Endothelial cell of umbilical vein (primary cell): ENCODE measurements at regions not wholly inside any gene's neighbourhood (a gene's known extent, or its start where the extent isn't known, plus 50 kb on each side); places are given as distances from the start of the nearest gene placed in this dataset.

Source experiments
- BruUV-seq: library from RNA; stranded (reverse); fragments of 400-500 nt; replicated peaks from 2 replicates; lab custom pipeline; 2021; lab: Mats Ljungman, UMichigan
- CTCF ChIA-PET: fragments of 300-600, 350-600 bp; sonication (Branson Sonifier 250); formaldehyde crosslinking; loops from one replicate; lab custom pipeline; 2021; ENCODE audit warnings: antibody characterized with exemption, inconsistent platforms; lab: Charles Lee
- POLR2A ChIA-PET: fragments of 300-600, 350-600 bp; sonication (Branson Sonifier 250); formaldehyde crosslinking; loops from one replicate; lab custom pipeline; 2021; ENCODE audit warnings: antibody characterized with exemption, inconsistent platforms; lab: Charles Lee
- DNase-seq: peaks from one replicate; pipeline ENCODE4 v3.0.0-alpha.2; 2011; ENCODE audit warnings: low read depth, low spot score
- FAIRE-seq: peaks from 2 replicates; lab custom pipeline; 2011; peaks lifted over from hg19 to GRCh38; lab: Jason Lieb, UNC
- H2AFZ ChIP-seq: 2 replicates; pipeline ENCODE4 v1.6.0; 2012; ENCODE audit warnings: low read depth, low read length, control low read depth, inconsistent platforms
- H3K27ac ChIP-seq: 2 replicates; pipeline ENCODE4 v1.5.1; 2011; ENCODE audit warnings: low read depth, mild to moderate bottlenecking, control low read depth, low read length, moderate library complexity; ENCODE audit not compliant: insufficient read depth
- H3K27me3 ChIP-seq, 2 experiments: 2 replicates each; pipeline versions ENCODE4 v1.6.0 to v1.6.1; 2011; ENCODE audit warnings: low read length in 2 of 2, mixed read lengths in 1 of 2; ENCODE audit not compliant: control insufficient read depth in 2 of 2, insufficient read depth in 2 of 2
- H3K36me3 ChIP-seq, 2 experiments: 2 replicates in 1 of 2; 3 replicates in 1 of 2; pipeline ENCODE4 v1.5.1; 2011; ENCODE audit warnings: low read length in 2 of 2, mild to moderate bottlenecking in 1 of 2, moderate library complexity in 1 of 2; ENCODE audit not compliant: control insufficient read depth in 2 of 2, insufficient read depth in 2 of 2; ENCODE audit errors: extremely low read depth in 1 of 2
- H3K4me1 ChIP-seq: 3 replicates; pipeline ENCODE4 v1.5.1; 2011; ENCODE audit warnings: mild to moderate bottlenecking, low read length; ENCODE audit not compliant: control insufficient read depth, insufficient read depth; ENCODE audit errors: extremely low read depth
- H3K4me2 ChIP-seq: 2 replicates; pipeline ENCODE4 v1.6.1; 2011; ENCODE audit warnings: low read length, control low read depth, mixed read lengths; ENCODE audit not compliant: insufficient read depth
- H3K4me3 ChIP-seq, 3 experiments: fragments of 200-600 bp in 1 of 3; sonication (generic), shearing (Covaris generic) in 1 of 3; replicated peaks in 1 of 3; 2 replicates each; pipeline ENCODE4 v1.5.1; 2011 to 2016; ENCODE audit warnings: control low read depth in 3 of 3, low read length in 3 of 3, mild to moderate bottlenecking in 2 of 3, inconsistent platforms in 1 of 3, low read depth in 1 of 3, moderate library complexity in 1 of 3; ENCODE audit not compliant: insufficient read depth in 1 of 3
- H3K79me2 ChIP-seq: 2 replicates; pipeline ENCODE4 v1.6.0; 2012; ENCODE audit warnings: low read length, inconsistent platforms; ENCODE audit not compliant: control insufficient read depth, insufficient read depth
- H3K9ac ChIP-seq: replicated peaks from 2 replicates; pipeline ENCODE3; 2011; ENCODE audit warnings: low read length, control low read depth; ENCODE audit not compliant: insufficient read depth; ENCODE audit errors: extremely low read depth
- H3K9me1 ChIP-seq: replicated peaks from 3 replicates; pipeline ENCODE4 v1.6.0; 2011; ENCODE audit warnings: mild to moderate bottlenecking, low read length; ENCODE audit not compliant: control insufficient read depth, insufficient read depth; ENCODE audit errors: extremely low read depth
- H3K9me3 ChIP-seq: replicated peaks from 2 replicates; pipeline ENCODE4 v1.5.1; 2012; ENCODE audit warnings: low read length, inconsistent platforms; ENCODE audit not compliant: control insufficient read depth, insufficient read depth
- H4K20me1 ChIP-seq: replicated peaks from 2 replicates; pipeline ENCODE3; 2011; ENCODE audit warnings: mild to moderate bottlenecking, low read length; ENCODE audit not compliant: control insufficient read depth, insufficient read depth; ENCODE audit errors: extremely low read depth
- JUN ChIP-seq: IDR thresholded peaks from 2 replicates; pipeline ENCODE4 v1.6.1; 2011; ENCODE audit warnings: borderline replicate concordance, low read depth; ENCODE audit not compliant: insufficient read length, insufficient read depth
- MAX ChIP-seq: IDR thresholded peaks from 2 replicates; pipeline ENCODE4 v1.6.1; 2011; ENCODE audit not compliant: insufficient read depth, insufficient read length
- MYC ChIP-seq: IDR thresholded peaks from one replicate; pipeline ENCODE4 v1.6.1; 2011; ENCODE audit warnings: mild to moderate bottlenecking, low read depth, low read length
- POLR2A ChIP-seq: IDR thresholded peaks from 2 replicates; pipeline ENCODE4 v1.6.1; 2012; ENCODE audit warnings: low read depth, mild to moderate bottlenecking, control low read depth, low read length
- POLR2AphosphoS5 ChIP-seq: IDR thresholded peaks from 2 replicates; pipeline ENCODE4 v1.6.1; 2012; ENCODE audit warnings: low read depth, mild to moderate bottlenecking, control low read depth, low read length, moderate library complexity; ENCODE audit not compliant: insufficient read depth
- dilution Hi-C: fragments of 300-500 bp; cut with MboI; formaldehyde crosslinking; loops from one replicate; pipeline ENCODE4 v1.15.0; 2019; ENCODE audit warnings: low sequenced_read_pairs; ENCODE audit not compliant: extremely low pct_ligation_motif_present
- intact Hi-C: fragments of 100-400 bp; cut with micrococcal nuclease; formaldehyde crosslinking; loops from one replicate; pipeline ENCODE4 v1.10.0; 2022

- no peak for FAIRE-seq
- Histone ChIP-seq H4K20me1 (no peaks in the 10 kb centered on the region), H3K4me3 (no peak overlapping the region), H3K27ac (no peak overlapping the region), H3K27me3 (no peaks in the 10 kb centered on the region), H3K9me1 (no peaks in the 10 kb centered on the region), H3K4me1 (no peaks in the 10 kb centered on the region), H3K4me2 (no peak overlapping the region), H2AFZ (no peak overlapping the region), H3K79me2 (no peaks in the 10 kb centered on the region), H3K36me3 (no peaks in the 10 kb centered on the region), H3K9me3 (no peaks in the 10 kb centered on the region), H3K9ac (no peak overlapping the region)
- DNase-seq = no peak
- no TSS peak for BruUV-seq
- POLR2A ChIA-PET = no interaction called here
- no peak for TF ChIP-seq MAX
- dilution Hi-C loops (no loop called here), intact Hi-C loops (no loop called here)
- CTCF ChIA-PET = no interaction called here
These were observed 369.6 kb downstream of the OTOL1 start for GRCh38 chr3:161866176-161866575.

- H3K36me3 ChIP-seq = no peaks in the 10 kb centered on the region
- H3K9me1 ChIP-seq = no peaks in the 10 kb centered on the region
- no peak overlapping the region for H2AFZ ChIP-seq
- dilution Hi-C loops (no loop called here), intact Hi-C loops (no loop called here)
- no peak overlapping the region for H3K4me2 ChIP-seq
- ChIA-PET CTCF (no interaction called here), POLR2A (no interaction called here)
- H3K9ac ChIP-seq = no peak overlapping the region
- BruUV-seq = no TSS peak
- H3K4me3 ChIP-seq = no peak overlapping the region
- no peaks in the 10 kb centered on the region for H3K9me3 ChIP-seq
- no peaks in the 10 kb centered on the region for H4K20me1 ChIP-seq
- H3K79me2 ChIP-seq = no peaks in the 10 kb centered on the region
- no peak for FAIRE-seq
- DNase-seq = no peak
- H3K4me1 ChIP-seq = no peaks in the 10 kb centered on the region
- H3K27me3 ChIP-seq = no peaks in the 10 kb centered on the region
- no peak for TF ChIP-seq MYC
- TF ChIP-seq POLR2A = no peak
- TF ChIP-seq MAX = no peak
- no peak for TF ChIP-seq POLR2AphosphoS5
- TF ChIP-seq JUN = no peak
- no peak overlapping the region for H3K27ac ChIP-seq
These were observed 378.9 kb downstream of the OTOL1 start for GRCh38 chr3:161875483-161875882.
